ENCODE measurements at regions not wholly inside any gene's neighbourhood (a gene's known extent, or its start where the extent isn't known, plus 50 kb on each side); places are given as distances from the start of the nearest gene placed in this dataset.

- TF ChIP-seq CTCF (IDR thresholded peaks at IDR 0.05) (no peak), POLR2A (IDR thresholded peaks at IDR 0.05) (no peak), POLR2AphosphoS5 (IDR thresholded peaks at IDR 0.05) (no peak)
These were observed 1459.6 kb upstream of the TMEM132C start for GRCh38 chr12:126807312-126807865.

All from prostate gland (tissue), 2 donors.